ENCODE measurements at regions not wholly inside any gene's neighbourhood (a gene's known extent, or its start where the extent isn't known, plus 50 kb on each side); places are given as distances from the start of the nearest gene placed in this dataset.

- TF ChIP-seq CTCF (IDR thresholded peaks at IDR 0.05) (no peak), POLR2A (IDR thresholded peaks at IDR 0.05) (no peak)
Observed at GRCh38 chr9:121574774-121575519, 75.3 kb upstream of the GGTA1 start.

All from testis (tissue), 2 donors.